AG04450 (cell line): ENCODE measurements at regions not wholly inside any gene's neighbourhood (a gene's known extent, or its start where the extent isn't known, plus 50 kb on each side); places are given as distances from the start of the nearest gene placed in this dataset.
A peak's percentile ranks its signal among the peaks of the same experiment; 100 is the strongest.

ENCODE experiments used
- CTCF ChIA-PET: fragments of 300-600, 350-600 bp; formaldehyde crosslinking; extraction: SDS; loops from one replicate; lab custom pipeline; 2022; ENCODE audit warnings: antibody characterized with exemption, inconsistent platforms; lab: Charles Lee
- POLR2A ChIA-PET: fragments of 350-600 bp; formaldehyde crosslinking; extraction: SDS; loops from one replicate; lab custom pipeline; 2021; ENCODE audit warnings: antibody characterized with exemption, inconsistent platforms; lab: Yijun Ruan, JAX
- DNase-seq: peaks from one replicate; pipeline ENCODE4 v3.0.0-alpha.2; 2011; ENCODE audit warnings: low read depth, low spot score
- H3K27ac ChIP-seq: one replicate; pipeline ENCODE4 v1.5.1; 2012; ENCODE audit warnings: low read depth, low read length, control low read depth
- H3K27me3 ChIP-seq: one replicate; pipeline ENCODE4 v1.6.0; 2012; ENCODE audit warnings: low read length; ENCODE audit not compliant: control insufficient read depth, insufficient read depth
- H3K4me3 ChIP-seq: 2 replicates; pipeline ENCODE4 v1.5.1; 2011; ENCODE audit warnings: mild to moderate bottlenecking, low read depth, low read length, control low read depth
- H3K9me3 ChIP-seq: 2 replicates; pipeline ENCODE4 v1.5.1; 2012; ENCODE audit warnings: low read length; ENCODE audit not compliant: control insufficient read depth, insufficient read depth
- CTCF ChIP-seq: IDR thresholded peaks from 2 replicates; pipeline ENCODE4 v1.5.1; 2011; ENCODE audit warnings: low read depth, low read length, control low read depth, inconsistent platforms

DNA sequence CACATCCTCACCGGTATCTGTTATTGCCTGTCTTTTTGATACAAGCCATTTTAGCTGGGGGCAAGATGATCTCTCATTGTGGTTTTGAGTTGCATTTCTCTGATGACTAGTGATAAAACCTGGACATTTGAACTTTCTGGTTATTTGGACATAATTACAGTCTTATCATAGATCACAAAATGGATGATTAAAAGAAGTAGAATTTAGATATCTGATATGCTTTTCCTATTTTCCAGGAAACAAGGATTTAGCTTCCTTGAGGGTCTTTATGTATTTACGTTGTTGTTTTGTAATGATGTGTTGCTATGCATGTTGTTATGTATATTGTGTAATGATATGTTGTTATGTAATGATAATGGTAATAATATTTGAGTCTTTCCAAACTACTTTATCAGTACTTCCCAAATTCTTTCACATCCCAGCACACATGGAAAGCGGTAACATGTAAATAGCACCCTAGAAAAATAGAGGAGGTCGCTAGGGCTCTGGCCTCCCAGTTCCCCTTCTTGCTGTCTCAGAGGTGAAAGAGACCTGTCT is 53.8 kb downstream of the GJD2 start:
- ChIA-PET POLR2A (no interaction called here), CTCF (no interaction called here)
- no peak for DNase-seq
- H3K27me3 ChIP-seq: no peaks in the 10 kb centered on the region
- H3K27ac ChIP-seq: no peak overlapping the region
- no peak overlapping the region for H3K4me3 ChIP-seq
- TF ChIP-seq CTCF: no peak
- no peaks in the 10 kb centered on the region for H3K9me3 ChIP-seq

GRCh38 chr15:34699968-34700640 is 54.7 kb downstream of the GJD2 start:
- POLR2A ChIA-PET: no interaction called here
- H3K27me3 ChIP-seq: no peaks in the 10 kb centered on the region
- H3K4me3 ChIP-seq: no peak overlapping the region
- H3K9me3 ChIP-seq: no peaks in the 10 kb centered on the region
- H3K27ac ChIP-seq: no peak overlapping the region
- CTCF ChIA-PET: interaction anchor here (1.4 kb wide), 1 partner anchor 8 kb away, joined by 5 read pairs; no protein-coding TSS in a partner anchor
- DNase-seq: no peak
- TF ChIP-seq CTCF: no peak

DNA sequence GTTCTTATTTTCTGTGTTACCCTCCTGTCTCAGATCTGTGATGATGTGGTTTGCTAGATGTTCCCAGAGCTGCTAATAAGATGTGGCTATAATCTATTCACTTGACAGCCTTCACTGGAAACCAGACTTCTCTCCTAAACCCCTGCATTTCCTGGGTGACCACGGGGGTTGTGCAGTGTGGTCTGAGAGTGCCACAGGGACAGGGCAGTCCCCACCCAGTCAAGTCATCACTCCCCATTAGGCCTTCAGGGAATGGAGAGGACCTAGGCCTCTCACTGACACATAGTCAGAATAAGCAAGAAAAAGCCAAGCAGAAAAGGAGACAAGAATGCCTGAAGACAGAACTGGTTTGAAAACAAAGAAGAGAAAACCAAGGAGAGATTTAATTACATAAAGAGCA is 58.3 kb downstream of the GJD2 start:
- H3K27ac ChIP-seq: no peak overlapping the region
- H3K27me3 ChIP-seq: no peaks in the 10 kb centered on the region
- no peak for TF ChIP-seq CTCF
- no peak for DNase-seq
- CTCF ChIA-PET: no interaction called here
- H3K4me3 ChIP-seq: no peak overlapping the region
- POLR2A ChIA-PET: no interaction called here
- H3K9me3 ChIP-seq: no peaks in the 10 kb centered on the region

DNA sequence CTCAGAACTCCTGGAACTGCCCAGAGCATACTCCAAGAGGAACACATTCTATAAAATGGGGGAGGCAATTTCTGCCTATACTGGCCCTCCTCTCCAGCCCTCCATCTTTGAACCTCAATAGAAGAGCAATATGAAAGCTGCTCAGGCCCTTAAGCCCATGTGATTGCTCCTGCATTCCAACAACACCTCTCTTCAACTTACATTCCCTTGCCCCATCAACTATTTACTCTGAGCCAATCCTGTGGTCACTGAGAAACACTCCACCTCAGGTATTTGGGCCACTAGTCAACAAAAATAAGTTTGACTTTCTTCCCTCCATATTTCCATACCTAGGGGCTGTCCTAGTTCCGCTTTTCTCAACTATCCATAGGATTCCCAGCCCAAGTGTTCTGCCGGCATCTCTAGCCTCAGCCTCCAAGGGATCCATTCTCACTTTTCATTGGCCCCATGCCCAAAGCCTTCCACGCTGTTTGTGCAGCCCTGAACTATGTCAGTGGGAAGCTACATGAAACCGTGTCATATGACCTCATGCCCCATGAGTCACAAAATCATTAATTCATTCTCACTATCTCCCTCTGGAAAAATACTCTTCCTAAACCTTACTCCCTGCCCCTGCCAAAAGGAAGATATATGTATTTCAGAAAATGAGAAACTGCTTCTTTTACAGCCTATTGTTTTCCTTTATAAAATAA is 61.6 kb downstream of the GJD2 start:
- Histone ChIP-seq H3K4me3 (no peak overlapping the region), H3K27me3 (no peaks in the 10 kb centered on the region), H3K9me3 (no peaks in the 10 kb centered on the region), H3K27ac (no peak overlapping the region)
- ChIA-PET POLR2A (no interaction called here), CTCF (interaction anchor here (0.6 kb wide), 1 partner anchor 227 kb away, joined by 3 read pairs; no protein-coding TSS in a partner anchor)
- no peak for TF ChIP-seq CTCF
- DNase-seq: no peak

DNA sequence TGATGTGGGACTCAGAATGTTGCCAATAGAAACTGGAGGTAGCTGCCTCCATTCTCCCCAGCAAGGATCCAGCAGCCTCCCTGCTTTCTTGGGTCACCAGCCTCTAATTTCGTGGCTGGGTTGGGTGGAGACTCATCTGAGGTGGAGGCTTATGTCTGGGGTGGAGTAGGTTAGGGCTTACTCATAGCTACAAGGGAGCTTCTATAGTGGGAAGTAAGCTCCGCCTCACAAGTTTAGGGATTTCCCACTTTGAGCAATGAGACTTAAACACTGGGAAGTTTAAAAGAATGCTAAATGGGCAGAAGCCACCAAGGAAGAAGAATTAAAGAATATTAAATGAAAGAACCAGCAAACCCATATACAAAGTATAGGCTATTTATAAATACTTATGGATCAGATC is 63.8 kb downstream of the GJD2 start:
- peak; percentile 10 for DNase-seq
- ChIA-PET CTCF (interaction anchor here (1.2 kb wide), 1 partner anchor 229 kb away, joined by 3 read pairs; no protein-coding TSS in a partner anchor), POLR2A (no interaction called here)
- Histone ChIP-seq H3K9me3 (no peaks in the 10 kb centered on the region; the same call in 1 of the 2 replicates), H3K27me3 (no peaks in the 10 kb centered on the region), H3K4me3 (no peak overlapping the region), H3K27ac (no peak overlapping the region)
- no peak for TF ChIP-seq CTCF
